PC-9 (cell line): ENCODE measurements at regions not wholly inside any gene's neighbourhood (a gene's known extent, or its start where the extent isn't known, plus 50 kb on each side); places are given as distances from the start of the nearest gene placed in this dataset.

Experiments
- EZH2 ChIP-seq: fragments of 200-600 bp; sonication (generic); IDR thresholded peaks from 2 replicates; pipeline ENCODE4 v1.8.0; 2017; ENCODE audit warnings: antibody characterized with exemption, low read depth
- TF ChIP-seq, protein P1 (sequence below): fragments of 200-600 bp; sonication (generic); conservative IDR thresholded peaks from 2 replicates; pipeline ENCODE4 v1.6.1; 2017; ENCODE audit warnings: mixed run types, antibody characterized with exemption, mild to moderate bottlenecking, moderate library complexity

DNA sequence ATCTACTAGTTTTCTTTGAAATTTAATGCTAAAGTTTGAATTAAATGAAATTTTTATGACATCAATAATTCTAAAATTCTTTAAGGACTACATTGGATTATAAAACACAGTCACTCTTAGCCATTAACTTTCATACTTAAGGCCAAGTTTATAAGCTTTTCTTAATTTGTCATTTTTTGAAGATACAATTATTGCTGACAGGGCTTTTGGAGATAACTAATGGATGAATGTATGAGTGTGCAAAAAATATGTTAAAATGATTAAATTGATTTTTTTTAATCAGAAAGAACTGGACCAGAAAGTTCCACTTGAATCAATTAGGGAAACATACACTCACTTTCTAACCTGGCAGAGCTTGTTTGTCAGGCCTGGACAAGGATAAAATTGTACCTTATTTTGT is 70.3 kb upstream of the CHODL start:
- TF ChIP-seq, protein P1, sequence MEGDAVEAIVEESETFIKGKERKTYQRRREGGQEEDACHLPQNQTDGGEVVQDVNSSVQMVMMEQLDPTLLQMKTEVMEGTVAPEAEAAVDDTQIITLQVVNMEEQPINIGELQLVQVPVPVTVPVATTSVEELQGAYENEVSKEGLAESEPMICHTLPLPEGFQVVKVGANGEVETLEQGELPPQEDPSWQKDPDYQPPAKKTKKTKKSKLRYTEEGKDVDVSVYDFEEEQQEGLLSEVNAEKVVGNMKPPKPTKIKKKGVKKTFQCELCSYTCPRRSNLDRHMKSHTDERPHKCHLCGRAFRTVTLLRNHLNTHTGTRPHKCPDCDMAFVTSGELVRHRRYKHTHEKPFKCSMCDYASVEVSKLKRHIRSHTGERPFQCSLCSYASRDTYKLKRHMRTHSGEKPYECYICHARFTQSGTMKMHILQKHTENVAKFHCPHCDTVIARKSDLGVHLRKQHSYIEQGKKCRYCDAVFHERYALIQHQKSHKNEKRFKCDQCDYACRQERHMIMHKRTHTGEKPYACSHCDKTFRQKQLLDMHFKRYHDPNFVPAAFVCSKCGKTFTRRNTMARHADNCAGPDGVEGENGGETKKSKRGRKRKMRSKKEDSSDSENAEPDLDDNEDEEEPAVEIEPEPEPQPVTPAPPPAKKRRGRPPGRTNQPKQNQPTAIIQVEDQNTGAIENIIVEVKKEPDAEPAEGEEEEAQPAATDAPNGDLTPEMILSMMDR, result no peak
- no peak for TF ChIP-seq EZH2
